GM18520 (cell line): ENCODE measurements at regions not wholly inside any gene's neighbourhood (a gene's known extent, or its start where the extent isn't known, plus 50 kb on each side); places are given as distances from the start of the nearest gene placed in this dataset.
"Not testable (repeated sequence)": the region's sequence is repeated elsewhere in the genome, so short reads cannot be mapped to it uniquely, and the experiment has no call there.

ENCODE experiments used
- ATAC-seq: cut with Tn5 transposase; IDR thresholded peaks from one replicate; pipeline ENCODE4 v1.9.1; 2021; ENCODE audit not compliant: unreplicated experiment

GRCh38 chr18:2191180-2191790 is 380.0 kb downstream of the METTL4 start:
- ATAC-seq = no peak

- no peak for ATAC-seq
Measured at GRCh38 chr18:2192562-2192961, 378.7 kb downstream of the METTL4 start.

GRCh38 chr18:2197946-2198345 is 373.4 kb downstream of the METTL4 start:
- no peak for ATAC-seq

GRCh38 chr18:2199060-2199459 is 372.2 kb downstream of the METTL4 start:
- ATAC-seq = no peak

- ATAC-seq = no peak
Measured at GRCh38 chr18:2201036-2201600, 370.2 kb downstream of the METTL4 start.

GRCh38 chr18:2204736-2205135 is 366.6 kb downstream of the METTL4 start:
- no peak for ATAC-seq

- ATAC-seq = no peak
Measured at GRCh38 chr18:2207294-2207693, 364.0 kb downstream of the METTL4 start.

- ATAC-seq = no peak
Measured at GRCh38 chr18:2212598-2213205, 358.6 kb downstream of the METTL4 start.

GRCh38 chr18:2213905-2214304 is 357.4 kb downstream of the METTL4 start:
- ATAC-seq = no peak

- no peak for ATAC-seq
Measured at GRCh38 chr18:2217356-2217755, 353.9 kb downstream of the METTL4 start.

GRCh38 chr18:2218101-2218500 is 353.2 kb downstream of the METTL4 start:
- no peak for ATAC-seq

- ATAC-seq = no peak
Measured at GRCh38 chr18:2219706-2220105, 351.6 kb downstream of the METTL4 start.

- no peak for ATAC-seq
Measured at GRCh38 chr18:2222270-2223185, 348.8 kb downstream of the METTL4 start.

GRCh38 chr18:2223449-2223848 is 347.9 kb downstream of the METTL4 start:
- ATAC-seq = no peak

- ATAC-seq = no peak
Measured at GRCh38 chr18:2223849-2224248, 347.5 kb downstream of the METTL4 start.

GRCh38 chr18:2236232-2236631 is 335.1 kb downstream of the METTL4 start:
- no peak for ATAC-seq

GRCh38 chr18:2237706-2238105 is 333.6 kb downstream of the METTL4 start:
- no peak for ATAC-seq

GRCh38 chr18:2240311-2240705 is 331.0 kb downstream of the METTL4 start:
- no peak for ATAC-seq

- ATAC-seq = no peak
Measured at GRCh38 chr18:2244641-2245040, 326.7 kb downstream of the METTL4 start.

GRCh38 chr18:2247101-2247500 is 324.2 kb downstream of the METTL4 start:
- ATAC-seq = not testable (repeated sequence)

GRCh38 chr18:2254977-2255376 is 316.3 kb downstream of the METTL4 start:
- no peak for ATAC-seq

- no peak for ATAC-seq
Measured at GRCh38 chr18:2256577-2256976, 314.7 kb downstream of the METTL4 start.
